HepG2 (cell line): ENCODE measurements at regions not wholly inside any gene's neighbourhood (a gene's known extent, or its start where the extent isn't known, plus 50 kb on each side); places are given as distances from the start of the nearest gene placed in this dataset.

Source experiments
- CBX2 ChIP-seq, 2 experiments: fragments of 200-600 bp in 1 of 2; sonication (generic); formaldehyde crosslinking in 1 of 2; IDR thresholded peaks; 2 replicates each; pipeline versions ENCODE4 v1.7.0 to v1.8.1; 2018 to 2022; ENCODE audit warnings: low read depth in 2 of 2, low read length in 1 of 2, mild to moderate bottlenecking in 1 of 2, missing genetic modification reagents in 1 of 2
- CCAR2 ChIP-seq: fragments of 200-400 bp; formaldehyde crosslinking; optimal IDR thresholded peaks from 2 replicates; pipeline ENCODE3; 2018; ENCODE audit warnings: low read depth, mild to moderate bottlenecking, low read length, moderate library complexity
- ELF4 ChIP-seq: sonication (generic); formaldehyde crosslinking; IDR thresholded peaks from 2 replicates; pipeline ENCODE4 v1.5.0; 2020; ENCODE audit warnings: missing genetic modification reagents, mild to moderate bottlenecking, moderate library complexity, borderline replicate concordance
- HCFC1 ChIP-seq: fragments of 150-350 bp; IDR thresholded peaks from 2 replicates; pipeline ENCODE4 v1.6.1; 2014; ENCODE audit warnings: low read depth, low read length
- HNRNPUL1 ChIP-seq: fragments of 200-400 bp; formaldehyde crosslinking; IDR thresholded peaks from 2 replicates; pipeline ENCODE4 v1.6.1; 2017; ENCODE audit warnings: low read depth, mild to moderate bottlenecking, low read length, moderate library complexity
- MAFF ChIP-seq: IDR thresholded peaks from 2 replicates; pipeline ENCODE4 v1.6.1; 2011; ENCODE audit warnings: low read depth, low read length, improper control_type of control experiment
- PITX1 ChIP-seq: sonication (generic); formaldehyde crosslinking; IDR thresholded peaks from 2 replicates; pipeline ENCODE4 v1.5.1; 2020; ENCODE audit warnings: mild to moderate bottlenecking, missing genetic modification reagents
- POLR2A ChIP-seq, 2 experiments: IDR thresholded peaks; 2 replicates each; pipeline ENCODE4 v1.6.1; 2011; ENCODE audit warnings: low read depth in 2 of 2, low read length in 2 of 2, mild to moderate bottlenecking in 1 of 2, moderate library complexity in 1 of 2; ENCODE audit not compliant: insufficient read depth in 1 of 2
- RFX1 ChIP-seq: fragments of 450-650 bp; IDR thresholded peaks from 2 replicates; pipeline ENCODE4 v1.6.1; 2017
- SMAD9 ChIP-seq: sonication (generic); formaldehyde crosslinking; IDR thresholded peaks from 2 replicates; pipeline ENCODE4 v1.5.1; 2020; ENCODE audit warnings: mild to moderate bottlenecking, missing genetic modification reagents
- SOX6 ChIP-seq, 2 experiments: fragments of 450-650 bp in 1 of 2; sonication (generic) in 1 of 2; formaldehyde crosslinking in 1 of 2; IDR thresholded peaks; 2 replicates each; pipeline versions ENCODE4 v1.4.0 to v1.6.1; 2017 to 2020; ENCODE audit warnings: antibody characterized with exemption in 1 of 2, mild to moderate bottlenecking in 1 of 2, missing genetic modification reagents in 1 of 2
- ZNF180 ChIP-seq: sonication (generic); formaldehyde crosslinking; IDR thresholded peaks from 2 replicates; pipeline ENCODE4 v1.4.0; 2020; ENCODE audit warnings: low read depth, missing genetic modification reagents, borderline replicate concordance
- ZNF230 ChIP-seq: sonication (generic); formaldehyde crosslinking; IDR thresholded peaks from 2 replicates; pipeline ENCODE4 v1.4.0; 2020; ENCODE audit warnings: mild to moderate bottlenecking, missing genetic modification reagents
- ZNF292 ChIP-seq: sonication (generic); formaldehyde crosslinking; IDR thresholded peaks from 2 replicates; pipeline ENCODE4 v1.8.1; 2022; ENCODE audit warnings: mild to moderate bottlenecking, low read depth, missing genetic modification reagents, borderline replicate concordance
- ZNF33B ChIP-seq: sonication (generic); formaldehyde crosslinking; IDR thresholded peaks from 2 replicates; pipeline ENCODE4 v1.5.1; 2020; ENCODE audit warnings: mild to moderate bottlenecking, missing genetic modification reagents
- ZNF530 ChIP-seq: sonication (generic); formaldehyde crosslinking; IDR thresholded peaks from 2 replicates; pipeline ENCODE4 v1.5.0; 2020; ENCODE audit warnings: low read depth, mild to moderate bottlenecking, missing genetic modification reagents
- ZNF556 ChIP-seq: sonication (generic); formaldehyde crosslinking; IDR thresholded peaks from 2 replicates; pipeline ENCODE4 v1.4.0; 2020; ENCODE audit warnings: mild to moderate bottlenecking, missing genetic modification reagents, borderline replicate concordance
- ZNF652 ChIP-seq: IDR thresholded peaks from 2 replicates; pipeline ENCODE4 v1.6.1; 2016; ENCODE audit warnings: low read depth, borderline replicate concordance
- ZSCAN12 ChIP-seq: sonication (generic); formaldehyde crosslinking; IDR thresholded peaks from 2 replicates; pipeline ENCODE4 v1.9.0; 2021; ENCODE audit warnings: mild to moderate bottlenecking, missing genetic modification reagents
- TF ChIP-seq, protein P1 (sequence below): IDR thresholded peaks from 2 replicates; pipeline ENCODE4 v1.6.1; 2016; ENCODE audit warnings: missing compliant biosample characterization, missing genetic modification reagents, borderline replicate concordance
- TF ChIP-seq, protein P2 (sequence below): sonication (generic); formaldehyde crosslinking; IDR thresholded peaks from 2 replicates; pipeline ENCODE4 v1.5.1; 2020; ENCODE audit warnings: missing genetic modification reagents, mild to moderate bottlenecking, borderline replicate concordance
- TF ChIP-seq, protein P3 (sequence below): sonication (generic); formaldehyde crosslinking; IDR thresholded peaks from 2 replicates; pipeline ENCODE4 v1.4.0; 2020; ENCODE audit warnings: missing genetic modification reagents
- TF ChIP-seq, protein P4 (sequence below): sonication (generic); formaldehyde crosslinking; IDR thresholded peaks from 2 replicates; pipeline ENCODE4 v1.5.1; 2020; ENCODE audit warnings: mild to moderate bottlenecking, moderate library complexity, missing genetic modification reagents

DNA sequence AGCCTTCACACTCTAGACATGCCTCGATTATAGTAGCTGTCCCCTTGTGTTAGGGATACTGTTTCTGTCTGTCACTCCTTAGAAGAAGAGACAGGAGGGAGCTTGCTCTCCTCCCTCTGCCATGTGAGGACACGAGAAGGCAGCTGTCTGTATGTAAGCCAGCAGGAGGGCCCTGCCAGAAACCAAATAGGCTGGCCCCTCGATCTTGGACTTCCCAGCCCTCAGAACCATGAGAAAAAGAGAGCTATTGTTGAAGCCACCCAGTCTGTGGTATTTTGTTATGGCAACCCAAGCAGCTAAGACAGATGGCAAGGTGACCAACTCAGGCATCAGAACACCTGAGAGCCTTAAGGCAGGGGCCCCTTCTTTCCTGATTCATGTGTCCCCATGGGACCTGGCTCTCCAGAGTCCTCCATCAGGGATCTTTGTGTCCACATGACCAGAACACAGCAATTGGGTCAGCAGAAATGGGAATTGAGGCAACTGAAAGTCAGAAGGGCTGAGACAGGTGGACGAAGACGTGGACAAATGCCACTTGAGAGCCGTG is 65.6 kb upstream of the NPAS1 start (continued):
- TF ChIP-seq, protein P1, sequence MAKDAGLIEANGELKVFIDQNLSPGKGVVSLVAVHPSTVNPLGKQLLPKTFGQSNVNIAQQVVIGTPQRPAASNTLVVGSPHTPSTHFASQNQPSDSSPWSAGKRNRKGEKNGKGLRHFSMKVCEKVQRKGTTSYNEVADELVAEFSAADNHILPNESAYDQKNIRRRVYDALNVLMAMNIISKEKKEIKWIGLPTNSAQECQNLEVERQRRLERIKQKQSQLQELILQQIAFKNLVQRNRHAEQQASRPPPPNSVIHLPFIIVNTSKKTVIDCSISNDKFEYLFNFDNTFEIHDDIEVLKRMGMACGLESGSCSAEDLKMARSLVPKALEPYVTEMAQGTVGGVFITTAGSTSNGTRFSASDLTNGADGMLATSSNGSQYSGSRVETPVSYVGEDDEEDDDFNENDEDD (CRISPR knock-in tag): no peak
- no peak for TF ChIP-seq ZSCAN12 (CRISPR knock-in tag)
- TF ChIP-seq ZNF530 (CRISPR knock-in tag): no peak
- no peak for TF ChIP-seq ZNF230
- TF ChIP-seq HNRNPUL1: no peak
- no peak for TF ChIP-seq MAFF
- TF ChIP-seq CCAR2: no peak
- TF ChIP-seq SMAD9 (CRISPR knock-in tag): no peak
- TF ChIP-seq, protein P2, sequence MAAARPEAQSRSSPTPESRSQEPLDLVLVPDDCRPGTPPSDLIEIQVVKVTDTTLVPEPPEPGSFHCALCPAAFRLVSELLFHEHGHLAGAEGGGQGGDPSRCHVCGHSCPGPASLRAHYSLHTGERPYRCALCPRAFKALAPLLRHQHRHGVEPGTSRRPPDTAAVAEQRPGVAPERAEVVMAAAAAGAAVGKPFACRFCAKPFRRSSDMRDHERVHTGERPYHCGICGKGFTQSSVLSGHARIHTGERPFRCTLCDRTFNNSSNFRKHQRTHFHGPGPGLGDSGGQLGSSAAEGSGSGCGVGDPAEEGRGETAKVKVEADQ (CRISPR knock-in tag): no peak
- TF ChIP-seq POLR2A (IDR thresholded peaks at IDR 0.05; ENCODE audit: insufficient read depth in 1 of 2, low read depth in 2 of 2, low read length in 2 of 2): peak; percentile 3 to 6; a peak in 2 of 4 replicates
- TF ChIP-seq ZNF652 (CRISPR knock-in tag): no peak
- TF ChIP-seq HCFC1: no peak
- no peak for TF ChIP-seq RFX1
- TF ChIP-seq, protein P3, sequence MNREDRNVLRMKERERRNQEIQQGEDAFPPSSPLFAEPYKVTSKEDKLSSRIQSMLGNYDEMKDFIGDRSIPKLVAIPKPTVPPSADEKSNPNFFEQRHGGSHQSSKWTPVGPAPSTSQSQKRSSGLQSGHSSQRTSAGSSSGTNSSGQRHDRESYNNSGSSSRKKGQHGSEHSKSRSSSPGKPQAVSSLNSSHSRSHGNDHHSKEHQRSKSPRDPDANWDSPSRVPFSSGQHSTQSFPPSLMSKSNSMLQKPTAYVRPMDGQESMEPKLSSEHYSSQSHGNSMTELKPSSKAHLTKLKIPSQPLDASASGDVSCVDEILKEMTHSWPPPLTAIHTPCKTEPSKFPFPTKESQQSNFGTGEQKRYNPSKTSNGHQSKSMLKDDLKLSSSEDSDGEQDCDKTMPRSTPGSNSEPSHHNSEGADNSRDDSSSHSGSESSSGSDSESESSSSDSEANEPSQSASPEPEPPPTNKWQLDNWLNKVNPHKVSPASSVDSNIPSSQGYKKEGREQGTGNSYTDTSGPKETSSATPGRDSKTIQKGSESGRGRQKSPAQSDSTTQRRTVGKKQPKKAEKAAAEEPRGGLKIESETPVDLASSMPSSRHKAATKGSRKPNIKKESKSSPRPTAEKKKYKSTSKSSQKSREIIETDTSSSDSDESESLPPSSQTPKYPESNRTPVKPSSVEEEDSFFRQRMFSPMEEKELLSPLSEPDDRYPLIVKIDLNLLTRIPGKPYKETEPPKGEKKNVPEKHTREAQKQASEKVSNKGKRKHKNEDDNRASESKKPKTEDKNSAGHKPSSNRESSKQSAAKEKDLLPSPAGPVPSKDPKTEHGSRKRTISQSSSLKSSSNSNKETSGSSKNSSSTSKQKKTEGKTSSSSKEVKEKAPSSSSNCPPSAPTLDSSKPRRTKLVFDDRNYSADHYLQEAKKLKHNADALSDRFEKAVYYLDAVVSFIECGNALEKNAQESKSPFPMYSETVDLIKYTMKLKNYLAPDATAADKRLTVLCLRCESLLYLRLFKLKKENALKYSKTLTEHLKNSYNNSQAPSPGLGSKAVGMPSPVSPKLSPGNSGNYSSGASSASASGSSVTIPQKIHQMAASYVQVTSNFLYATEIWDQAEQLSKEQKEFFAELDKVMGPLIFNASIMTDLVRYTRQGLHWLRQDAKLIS (CRISPR knock-in tag): no peak
- no peak for TF ChIP-seq ELF4
- TF ChIP-seq ZNF33B (CRISPR knock-in tag): peak; percentile 64; the same call in 1 of the 2 replicates
- TF ChIP-seq, protein P4, sequence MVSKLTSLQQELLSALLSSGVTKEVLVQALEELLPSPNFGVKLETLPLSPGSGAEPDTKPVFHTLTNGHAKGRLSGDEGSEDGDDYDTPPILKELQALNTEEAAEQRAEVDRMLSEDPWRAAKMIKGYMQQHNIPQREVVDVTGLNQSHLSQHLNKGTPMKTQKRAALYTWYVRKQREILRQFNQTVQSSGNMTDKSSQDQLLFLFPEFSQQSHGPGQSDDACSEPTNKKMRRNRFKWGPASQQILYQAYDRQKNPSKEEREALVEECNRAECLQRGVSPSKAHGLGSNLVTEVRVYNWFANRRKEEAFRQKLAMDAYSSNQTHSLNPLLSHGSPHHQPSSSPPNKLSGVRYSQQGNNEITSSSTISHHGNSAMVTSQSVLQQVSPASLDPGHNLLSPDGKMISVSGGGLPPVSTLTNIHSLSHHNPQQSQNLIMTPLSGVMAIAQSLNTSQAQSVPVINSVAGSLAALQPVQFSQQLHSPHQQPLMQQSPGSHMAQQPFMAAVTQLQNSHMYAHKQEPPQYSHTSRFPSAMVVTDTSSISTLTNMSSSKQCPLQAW (CRISPR knock-in tag): no peak
- no peak for TF ChIP-seq SOX6 (IDR thresholded peaks at IDR 0.05)
- TF ChIP-seq SOX6 (CRISPR knock-in tag; IDR thresholded peaks at IDR 0.05): no peak
- TF ChIP-seq ZNF180: no peak
- no peak for TF ChIP-seq CBX2 (IDR thresholded peaks at IDR 0.05; ENCODE audit: low read depth, low read length)
- TF ChIP-seq CBX2 (CRISPR knock-in tag; IDR thresholded peaks at IDR 0.05; ENCODE audit: low read depth): no peak
- TF ChIP-seq PITX1 (CRISPR knock-in tag): no peak
- TF ChIP-seq ZNF556 (CRISPR knock-in tag): no peak
- TF ChIP-seq ZNF292 (CRISPR knock-in tag): no peak
